ENCODE measurements at regions not wholly inside any gene's neighbourhood (a gene's known extent, or its start where the extent isn't known, plus 50 kb on each side); places are given as distances from the start of the nearest gene placed in this dataset.

- TF ChIP-seq, protein P1, sequence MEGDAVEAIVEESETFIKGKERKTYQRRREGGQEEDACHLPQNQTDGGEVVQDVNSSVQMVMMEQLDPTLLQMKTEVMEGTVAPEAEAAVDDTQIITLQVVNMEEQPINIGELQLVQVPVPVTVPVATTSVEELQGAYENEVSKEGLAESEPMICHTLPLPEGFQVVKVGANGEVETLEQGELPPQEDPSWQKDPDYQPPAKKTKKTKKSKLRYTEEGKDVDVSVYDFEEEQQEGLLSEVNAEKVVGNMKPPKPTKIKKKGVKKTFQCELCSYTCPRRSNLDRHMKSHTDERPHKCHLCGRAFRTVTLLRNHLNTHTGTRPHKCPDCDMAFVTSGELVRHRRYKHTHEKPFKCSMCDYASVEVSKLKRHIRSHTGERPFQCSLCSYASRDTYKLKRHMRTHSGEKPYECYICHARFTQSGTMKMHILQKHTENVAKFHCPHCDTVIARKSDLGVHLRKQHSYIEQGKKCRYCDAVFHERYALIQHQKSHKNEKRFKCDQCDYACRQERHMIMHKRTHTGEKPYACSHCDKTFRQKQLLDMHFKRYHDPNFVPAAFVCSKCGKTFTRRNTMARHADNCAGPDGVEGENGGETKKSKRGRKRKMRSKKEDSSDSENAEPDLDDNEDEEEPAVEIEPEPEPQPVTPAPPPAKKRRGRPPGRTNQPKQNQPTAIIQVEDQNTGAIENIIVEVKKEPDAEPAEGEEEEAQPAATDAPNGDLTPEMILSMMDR (IDR thresholded peaks at IDR 0.05) = no peak
- TF ChIP-seq POLR2A (IDR thresholded peaks at IDR 0.05) = no peak
Observed at GRCh38 chr7:114356133-114356532, 58.5 kb upstream of the FOXP2 start.

Measured in adrenal gland (tissue), 5 donors.